GM21576 (cell line): ENCODE measurements at regions not wholly inside any gene's neighbourhood (a gene's known extent, or its start where the extent isn't known, plus 50 kb on each side); places are given as distances from the start of the nearest gene placed in this dataset.
A peak's percentile ranks its signal among the peaks of the same experiment; 100 is the strongest.

Experiments used
- ATAC-seq: cut with Tn5 transposase; IDR thresholded peaks from one replicate; pipeline ENCODE4 v1.9.1; 2021; ENCODE audit warnings: mild to moderate bottlenecking, moderate library complexity; ENCODE audit not compliant: unreplicated experiment

DNA sequence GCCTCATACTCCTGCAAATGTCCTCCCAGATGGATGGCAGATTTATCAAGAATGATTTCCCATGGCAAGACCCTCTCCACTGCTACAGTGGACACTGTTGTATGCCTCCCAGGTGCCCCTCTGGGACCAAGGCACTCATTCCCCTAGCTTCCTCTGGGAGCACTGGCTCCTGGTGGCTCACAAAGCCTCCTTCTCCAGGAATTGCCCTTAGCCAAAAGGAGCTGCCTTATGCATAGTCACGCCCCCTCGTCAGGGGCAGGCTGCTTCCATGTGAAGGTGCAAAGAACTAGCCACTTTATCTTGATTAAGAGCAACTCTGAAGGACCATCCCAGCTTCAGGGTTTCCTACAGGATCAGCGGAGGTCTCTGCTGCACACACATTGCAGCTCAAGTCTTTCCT, 358.1 kb downstream of the CDK5RAP2 start:
- ATAC-seq: no peak

DNA sequence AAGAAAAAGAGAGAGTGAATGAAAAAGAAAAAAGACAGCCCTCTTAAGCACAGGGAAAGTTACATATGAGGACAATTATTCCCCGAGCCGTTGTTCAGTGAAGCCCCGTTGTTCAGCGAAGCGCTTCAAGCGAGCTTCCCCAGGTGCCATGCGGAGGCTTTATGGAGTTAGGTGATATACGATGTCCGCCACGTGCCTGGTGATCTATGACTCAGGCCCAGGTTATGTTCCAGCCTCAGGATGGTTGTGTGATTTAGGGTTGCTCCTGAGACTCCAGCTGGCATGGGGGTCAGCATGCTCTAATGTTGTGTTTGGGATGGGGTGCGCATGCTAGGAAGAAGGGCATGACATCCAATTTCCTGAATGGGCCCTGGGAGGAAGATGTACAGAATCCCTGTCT, 365.6 kb downstream of the CDK5RAP2 start:
- ATAC-seq: no peak

DNA sequence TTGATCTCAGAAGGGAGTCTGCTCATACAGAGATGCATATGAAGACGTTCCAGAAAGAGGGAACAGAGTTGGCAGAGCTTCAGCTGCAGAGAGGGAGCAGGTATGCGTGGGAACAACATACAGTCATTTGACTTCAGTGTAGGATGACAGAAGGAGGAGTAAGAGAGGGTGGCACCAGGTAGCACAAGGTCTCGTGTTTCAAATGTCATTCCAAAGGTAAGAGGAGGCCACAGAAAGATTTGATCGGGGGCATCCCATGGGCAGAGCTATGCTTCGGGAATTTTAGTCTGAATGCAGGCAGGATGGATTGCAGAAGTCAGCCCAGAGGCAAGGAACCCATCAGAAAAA, 367.1 kb downstream of the CDK5RAP2 start:
- ATAC-seq: peak; percentile 22

DNA sequence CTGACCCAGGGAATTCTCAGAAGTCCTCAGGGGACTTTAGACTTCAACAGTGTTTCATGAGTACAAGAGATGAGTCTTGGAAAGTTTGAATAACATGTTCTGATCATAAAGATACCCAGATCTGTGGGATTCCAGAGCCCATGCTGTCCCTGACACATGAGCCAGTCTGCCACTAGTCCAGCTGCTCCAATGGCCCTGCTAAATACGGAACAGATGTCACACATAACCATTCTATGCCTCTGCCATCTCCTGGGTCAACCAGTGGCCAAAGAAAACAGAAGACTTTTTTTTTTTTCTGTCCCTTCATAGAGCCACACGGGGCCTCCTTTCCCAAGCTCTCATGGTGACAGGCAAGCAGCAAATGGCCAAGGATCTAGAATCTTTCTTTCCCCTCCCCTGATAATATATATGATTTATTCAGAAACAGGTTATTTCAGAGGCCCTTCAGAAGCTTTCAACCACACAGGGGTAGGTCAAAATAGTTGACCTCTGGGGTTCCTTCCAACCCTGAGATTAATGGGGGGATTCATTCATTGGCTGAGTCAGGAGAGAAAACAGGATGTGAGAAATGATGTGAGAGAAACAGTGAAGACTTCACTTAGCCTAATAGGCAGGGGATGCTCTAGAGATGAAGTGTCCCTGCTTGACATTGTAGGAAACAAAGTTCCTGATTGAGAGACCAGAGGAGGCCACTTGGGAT, 367.7 kb downstream of the CDK5RAP2 start:
- peak; percentile 59 for ATAC-seq

DNA sequence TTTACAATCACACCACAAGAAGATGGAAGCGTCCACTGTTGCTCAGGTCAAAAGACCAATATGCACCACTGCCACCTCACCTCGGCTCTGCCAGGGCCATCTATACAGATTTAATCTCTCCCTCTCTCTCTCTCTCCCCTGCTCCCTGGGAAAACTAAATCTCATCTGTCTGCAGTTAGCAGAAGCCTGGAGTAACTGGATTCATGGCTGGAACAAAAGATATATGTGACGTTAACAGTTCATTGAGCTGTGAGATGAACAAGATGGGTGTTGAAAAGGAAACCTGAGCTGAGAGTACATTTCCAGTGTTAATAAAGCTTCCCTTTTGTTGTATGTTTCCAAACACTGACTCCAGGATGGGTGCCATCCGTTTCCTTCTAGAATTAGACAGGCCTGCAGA, 369.7 kb downstream of the CDK5RAP2 start:
- ATAC-seq: no peak

DNA sequence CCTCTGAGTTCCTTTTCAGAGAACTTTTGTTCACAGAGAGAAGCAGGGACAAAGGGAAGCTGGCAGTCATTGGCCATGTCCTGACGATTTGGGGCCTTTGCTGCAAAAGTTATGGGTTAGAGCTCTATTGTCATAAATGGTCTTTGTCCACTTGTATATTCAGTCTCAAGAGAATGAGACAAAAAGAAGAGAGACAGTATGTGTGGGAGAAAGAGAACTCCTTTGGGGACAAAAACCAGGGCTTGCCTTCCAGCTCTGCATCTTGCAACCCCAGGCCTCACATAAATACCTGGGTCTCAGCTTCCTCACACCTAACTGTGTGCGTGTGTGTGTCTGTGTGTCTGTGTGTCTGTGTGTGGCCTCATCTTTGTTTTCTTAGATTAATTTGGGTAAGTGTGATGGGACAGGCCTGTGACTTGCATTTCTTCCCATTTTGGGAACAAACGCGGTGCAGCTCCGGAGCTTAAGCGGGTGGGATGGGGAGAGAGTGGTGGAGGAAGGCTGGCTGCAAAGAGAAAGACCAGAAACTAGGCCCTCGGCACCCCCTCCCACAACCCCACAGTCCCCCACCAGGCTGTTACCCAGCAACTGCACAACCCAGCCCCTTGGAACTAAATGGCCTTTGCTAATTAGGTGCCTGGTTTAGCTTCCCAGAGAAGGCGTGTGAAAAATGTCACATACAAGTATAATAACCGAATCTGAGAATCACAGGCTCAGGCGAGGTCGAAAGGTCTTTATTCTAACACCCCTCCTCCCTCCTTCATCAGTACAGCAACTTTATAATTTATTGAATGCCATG, 376.9 kb downstream of the CDK5RAP2 start:
- no peak for ATAC-seq

DNA sequence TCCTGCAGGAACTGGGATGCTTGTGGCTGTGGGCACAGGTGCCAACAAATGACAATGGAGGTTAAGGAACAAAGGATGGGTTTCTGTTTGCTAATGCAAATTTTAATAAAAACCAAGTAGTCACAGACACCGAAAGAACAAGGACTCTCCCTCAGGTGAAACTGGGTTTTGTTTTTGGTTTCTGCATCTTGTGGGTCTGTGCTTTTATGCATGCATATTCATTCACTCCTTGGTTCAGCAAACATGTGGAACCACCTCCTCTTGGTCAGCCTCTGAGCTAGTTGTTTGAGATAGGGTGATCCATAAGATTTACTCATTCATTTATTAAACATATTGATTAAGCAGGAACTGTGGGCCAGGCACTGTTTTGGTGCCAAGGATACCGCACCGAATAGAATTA, 381.9 kb downstream of the CDK5RAP2 start:
- ATAC-seq: no peak

DNA sequence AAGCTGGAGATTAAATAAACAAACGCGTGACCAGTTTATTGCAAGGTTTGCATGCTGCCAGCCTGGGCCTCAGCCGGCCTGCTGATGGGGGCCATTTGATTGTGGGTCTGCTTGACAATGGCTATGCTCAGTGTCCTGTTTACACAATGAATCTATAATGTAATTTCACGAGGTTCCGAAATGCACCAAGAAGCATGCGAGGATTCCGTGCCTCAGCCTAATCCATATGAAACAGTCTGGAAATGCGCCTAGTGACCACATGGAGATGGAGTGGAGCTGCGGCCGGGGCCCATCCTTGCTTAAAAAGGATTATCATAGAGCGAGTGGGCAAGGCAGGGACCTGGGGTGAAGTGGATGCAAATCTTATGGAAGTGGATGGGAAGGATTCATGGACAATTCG, 382.4 kb downstream of the CDK5RAP2 start:
- ATAC-seq: no peak

DNA sequence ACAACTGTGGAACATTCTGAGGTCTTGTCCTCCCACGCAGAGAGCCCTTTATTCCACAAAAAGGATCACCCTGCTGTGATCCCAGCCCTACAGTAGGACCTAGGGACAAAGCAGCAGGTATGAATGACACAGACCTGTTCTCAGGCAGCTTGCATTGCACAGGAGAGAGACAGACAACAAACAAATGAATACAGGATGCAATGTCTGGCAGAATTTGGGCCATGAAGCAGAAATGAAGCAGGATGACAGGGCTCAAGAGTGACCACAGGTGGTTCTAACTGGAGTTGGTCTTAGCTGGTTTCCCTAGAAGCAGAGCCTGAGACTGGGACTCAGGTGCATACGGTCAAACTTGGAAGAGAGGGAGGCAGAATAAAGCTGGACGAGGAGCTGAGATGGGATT, 388.8 kb downstream of the CDK5RAP2 start:
- no peak for ATAC-seq

DNA sequence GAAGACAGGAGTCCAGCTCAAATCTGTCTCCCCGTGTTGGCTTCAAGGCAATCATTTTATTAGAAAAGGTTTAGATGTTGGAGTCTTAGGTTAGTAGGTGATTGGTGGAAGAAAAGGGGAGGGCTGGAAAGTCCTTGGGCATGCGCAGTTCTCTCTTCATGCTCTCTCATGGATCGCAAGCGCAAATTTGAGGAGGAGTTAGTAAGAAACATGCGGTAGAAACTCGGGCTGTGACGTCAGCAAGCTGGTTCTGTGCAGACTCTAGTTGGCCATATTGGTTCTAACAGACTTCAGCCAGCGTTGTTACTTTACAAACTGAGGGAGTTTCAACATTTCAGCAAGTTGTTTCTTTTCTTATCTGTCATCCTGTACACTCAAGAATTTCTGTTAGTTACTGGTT, 392.2 kb downstream of the CDK5RAP2 start:
- no peak for ATAC-seq

DNA sequence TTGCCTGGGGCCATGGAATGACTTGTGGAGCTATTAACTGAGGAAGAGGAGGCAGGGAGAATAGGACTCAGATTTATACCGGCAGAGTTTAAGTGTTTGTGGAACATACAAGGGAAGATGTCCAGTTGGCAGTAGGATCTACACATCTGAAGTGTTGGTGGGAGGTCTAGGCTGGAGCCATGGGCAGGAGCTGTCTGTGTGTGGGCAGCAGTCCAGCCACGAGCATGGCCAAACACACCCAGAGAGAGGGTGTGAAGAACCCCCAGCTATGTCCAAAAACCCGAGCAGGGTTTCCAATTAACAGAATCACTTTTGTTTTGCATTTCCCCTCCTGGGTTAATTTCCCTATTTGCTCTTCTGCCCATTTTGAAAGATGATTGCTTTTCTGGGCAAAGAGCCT, 393.7 kb downstream of the CDK5RAP2 start:
- ATAC-seq: no peak

DNA sequence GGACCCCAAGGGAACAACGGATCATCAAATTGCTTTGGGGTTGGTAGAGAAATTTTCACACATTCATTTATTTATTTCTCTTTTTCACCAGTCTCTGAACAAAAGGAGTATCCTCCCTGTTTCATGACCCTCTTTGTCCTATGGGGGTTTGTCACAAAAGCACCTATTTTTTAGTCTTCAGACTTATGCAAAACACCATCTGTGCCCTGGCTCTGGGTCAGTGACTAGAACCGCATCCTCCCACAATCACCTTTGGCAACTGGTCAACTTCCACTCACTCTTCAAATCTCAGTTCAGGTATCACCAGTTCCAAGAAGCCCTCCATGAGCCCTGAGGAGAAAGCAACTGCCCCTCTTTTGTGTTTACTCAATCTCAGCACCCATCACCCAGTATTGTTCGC, 395.7 kb downstream of the CDK5RAP2 start:
- ATAC-seq: no peak

DNA sequence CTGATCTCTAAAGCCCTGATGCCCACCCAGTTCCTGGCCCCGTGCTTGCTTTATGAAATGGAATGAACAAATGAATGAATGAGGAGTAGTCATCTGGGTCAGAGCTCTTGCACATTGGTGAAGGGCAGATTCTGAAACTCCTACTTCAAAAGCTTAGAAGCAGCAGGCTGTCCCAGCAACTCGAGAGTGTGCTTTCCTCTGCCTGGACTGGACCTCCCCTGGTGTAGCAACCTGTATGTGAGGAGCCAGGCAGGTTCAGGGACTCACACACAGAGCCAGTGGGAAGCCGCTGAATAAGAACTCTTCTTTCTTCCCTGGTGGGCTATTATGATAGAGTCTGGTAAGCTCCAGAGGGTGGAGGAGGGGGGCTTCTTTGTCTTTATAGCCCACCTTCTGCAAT, 396.4 kb downstream of the CDK5RAP2 start:
- ATAC-seq: no peak

DNA sequence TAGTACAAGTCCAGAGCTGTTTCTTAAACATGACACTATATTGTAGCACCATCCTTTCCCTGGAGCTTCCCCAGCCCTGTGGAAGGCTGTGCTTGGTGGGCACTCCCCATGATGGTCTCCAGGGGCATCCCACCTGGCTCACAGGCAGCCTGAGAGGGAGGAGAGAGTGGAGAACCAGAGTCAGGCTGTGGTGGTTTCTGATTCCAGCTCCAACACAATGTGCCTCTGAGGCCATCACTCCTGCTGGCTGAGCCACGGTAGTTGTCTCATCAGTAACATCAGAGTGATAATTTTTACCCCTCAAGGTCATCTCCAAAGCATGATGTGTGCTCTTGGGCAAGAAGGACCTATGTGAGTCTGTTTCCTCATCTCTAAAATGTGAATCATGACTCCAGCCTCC, 398.0 kb downstream of the CDK5RAP2 start:
- ATAC-seq: no peak

DNA sequence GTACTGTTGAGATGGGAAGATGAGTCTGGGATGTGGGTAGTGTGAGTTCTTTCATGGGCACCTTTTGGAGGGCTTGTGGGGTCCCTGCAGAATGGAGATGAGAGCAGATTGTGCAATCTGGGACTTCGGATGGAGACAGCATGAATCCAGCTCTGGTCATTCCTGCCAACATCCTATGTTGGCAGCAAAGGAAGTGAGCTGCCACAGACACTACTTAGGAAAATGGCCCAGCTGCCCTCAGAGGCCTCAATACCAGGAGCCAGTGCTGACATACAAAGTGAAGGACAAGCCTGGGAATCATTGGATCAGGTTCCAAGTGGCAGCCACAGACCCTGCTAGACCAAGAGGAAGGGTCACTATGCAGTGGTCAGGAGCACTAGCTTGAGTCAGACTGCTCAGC, 402.8 kb downstream of the CDK5RAP2 start:
- no peak for ATAC-seq

DNA sequence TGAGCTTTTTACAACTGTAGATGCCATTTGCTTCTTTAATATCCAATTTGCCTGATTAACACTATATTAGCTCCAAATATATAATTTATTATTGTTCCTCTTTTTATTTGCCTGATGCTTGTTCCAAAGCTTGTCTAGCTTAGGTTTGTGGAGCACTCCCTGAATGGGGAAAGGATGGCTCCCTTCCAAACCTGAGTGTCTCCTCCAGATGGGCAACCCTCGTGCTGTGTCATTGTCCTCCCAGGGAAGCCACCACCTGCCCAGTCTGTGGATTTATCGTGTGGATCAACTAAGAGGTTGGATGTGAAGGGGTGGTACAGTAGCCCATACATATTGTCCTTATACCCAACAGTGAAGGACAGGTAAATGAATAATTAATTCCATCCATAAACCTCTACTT, 404.9 kb downstream of the CDK5RAP2 start:
- ATAC-seq: no peak

DNA sequence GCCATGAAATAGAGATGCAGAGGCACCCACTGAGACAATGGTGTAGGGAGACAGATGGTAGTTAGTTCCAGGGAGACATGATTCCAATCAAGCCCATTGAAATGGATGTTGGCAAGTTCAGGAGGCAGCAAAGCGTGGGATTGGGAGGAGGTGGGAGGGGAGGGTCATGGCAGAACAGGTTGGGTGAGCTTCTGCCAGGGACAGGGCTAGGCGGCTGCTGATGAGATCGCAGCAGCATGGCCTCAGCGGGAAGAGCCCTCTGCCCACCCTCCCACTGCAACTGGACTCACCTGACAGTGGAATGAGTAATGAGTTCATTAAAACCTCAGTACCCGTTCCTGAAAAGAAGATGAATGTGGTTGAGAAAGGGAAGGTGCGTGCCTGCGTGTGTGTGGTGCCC, 418.2 kb downstream of the CDK5RAP2 start:
- ATAC-seq: no peak

DNA sequence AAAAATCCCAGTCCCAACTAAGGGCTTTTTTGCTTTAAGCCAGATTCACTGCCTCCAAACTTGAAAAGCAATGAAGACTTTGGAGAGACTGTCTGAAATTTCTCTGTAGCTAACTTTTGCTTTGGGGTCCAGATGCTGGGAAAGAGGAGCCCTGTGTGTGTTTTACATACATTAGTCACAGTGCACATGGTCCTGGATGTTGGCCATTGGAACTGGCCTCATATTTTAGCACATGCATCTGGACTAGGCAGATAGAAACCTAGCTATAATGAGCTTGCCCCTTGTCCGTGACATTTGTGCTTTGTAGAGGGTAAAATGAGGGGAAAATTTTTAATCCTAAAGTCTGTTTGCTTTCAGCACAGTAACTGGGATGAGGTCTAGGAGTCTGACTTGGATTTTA, 421.7 kb downstream of the CDK5RAP2 start:
- ATAC-seq: no peak

DNA sequence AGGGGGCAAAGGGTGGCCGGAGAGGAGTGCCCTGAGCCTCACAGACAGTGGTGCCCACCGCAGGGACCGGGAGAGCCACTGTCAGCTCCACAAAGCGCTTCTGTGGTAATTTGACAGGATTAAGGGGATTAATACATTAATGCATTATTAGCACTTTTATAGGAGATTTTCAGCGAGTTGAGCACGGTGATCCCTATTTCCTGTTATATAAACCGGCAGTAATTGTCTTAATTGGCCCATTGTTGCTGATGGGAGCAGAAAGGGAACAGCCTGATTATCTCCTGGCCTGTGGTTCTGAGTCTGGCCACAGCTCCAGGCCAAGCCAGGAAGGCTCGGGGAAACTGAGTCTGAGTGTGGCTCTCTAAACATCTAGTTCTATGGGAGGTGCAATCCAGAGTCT, 423.6 kb downstream of the CDK5RAP2 start:
- no peak for ATAC-seq

DNA sequence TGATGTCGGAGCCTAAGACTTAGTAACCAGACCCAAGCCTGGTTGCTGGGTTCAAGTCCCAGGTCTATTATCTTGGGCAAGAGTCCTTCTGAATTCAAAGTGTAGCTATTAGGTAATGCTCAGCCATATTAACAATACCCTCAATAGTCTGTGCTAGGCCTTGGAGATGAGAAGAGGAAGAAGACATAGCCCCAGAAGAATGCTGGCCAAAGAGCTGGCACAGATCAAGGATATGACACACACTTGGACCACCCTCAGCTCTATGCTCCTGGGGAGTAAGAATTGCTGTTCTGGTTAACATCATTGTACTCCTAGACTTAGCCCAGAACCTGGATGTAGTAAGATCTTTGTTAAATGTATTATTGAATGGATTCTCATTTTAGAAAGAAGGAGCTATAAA, 426.7 kb downstream of the CDK5RAP2 start:
- no peak for ATAC-seq

DNA sequence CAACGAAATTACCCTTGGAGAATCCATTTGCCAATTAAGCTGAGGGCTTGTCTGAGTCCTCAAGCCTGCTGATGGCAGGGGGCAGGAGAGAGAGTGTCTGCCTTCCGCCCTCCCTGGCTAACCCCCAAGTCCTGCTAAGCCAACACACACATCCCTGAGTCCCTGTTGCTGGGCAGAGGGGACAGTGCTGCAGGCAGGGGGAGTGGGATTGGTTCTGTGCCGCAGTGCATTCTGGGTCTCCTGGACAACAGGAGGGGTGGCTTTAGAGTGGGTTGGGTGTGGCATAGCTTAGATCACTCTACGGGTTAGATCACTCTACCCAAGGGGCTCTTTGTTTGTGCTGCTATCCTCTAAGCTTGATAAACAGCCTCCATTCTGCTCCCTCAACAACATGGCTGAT, 427.7 kb downstream of the CDK5RAP2 start:
- no peak for ATAC-seq

DNA sequence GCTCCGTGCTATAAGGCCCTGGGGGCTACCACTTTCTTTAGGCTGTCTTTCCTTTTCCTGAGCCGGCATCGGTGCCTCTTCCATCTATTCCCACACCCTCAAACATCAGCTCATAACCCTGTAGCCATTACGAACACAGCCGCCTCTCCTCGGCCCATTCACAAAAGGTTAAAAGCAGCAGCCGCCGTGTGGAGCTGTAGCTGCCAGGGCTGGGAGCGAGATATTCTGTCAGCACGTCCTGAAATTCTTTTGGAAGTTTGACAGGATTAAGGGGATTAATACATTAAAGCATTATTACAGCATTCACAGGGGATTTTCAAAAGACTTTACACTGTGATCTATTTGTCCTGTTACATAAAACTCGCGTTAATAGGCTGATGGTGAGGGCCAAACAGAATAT, 428.2 kb downstream of the CDK5RAP2 start:
- ATAC-seq: no peak

DNA sequence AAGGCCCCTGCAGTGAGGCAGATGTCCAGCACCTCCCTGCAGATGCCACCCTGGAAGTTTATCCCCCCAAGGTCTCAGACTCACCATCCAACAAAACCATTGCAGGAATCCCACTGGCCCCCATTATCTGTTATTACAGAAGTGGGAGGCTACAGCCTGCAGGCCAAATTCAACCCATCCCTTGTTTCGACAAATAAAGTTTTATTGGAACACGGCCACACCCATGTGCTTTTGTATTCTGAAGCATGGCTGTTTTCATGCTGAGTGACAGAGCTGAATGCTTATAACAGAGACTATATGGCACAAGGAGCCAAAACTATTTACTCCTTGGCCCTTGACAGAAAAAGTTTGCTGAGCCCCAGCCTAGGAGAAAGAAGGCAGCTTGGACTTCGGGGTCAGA, 428.8 kb downstream of the CDK5RAP2 start:
- ATAC-seq: no peak
